ENCODE measurements at regions not wholly inside any gene's neighbourhood (a gene's known extent, or its start where the extent isn't known, plus 50 kb on each side); places are given as distances from the start of the nearest gene placed in this dataset.

DNA sequence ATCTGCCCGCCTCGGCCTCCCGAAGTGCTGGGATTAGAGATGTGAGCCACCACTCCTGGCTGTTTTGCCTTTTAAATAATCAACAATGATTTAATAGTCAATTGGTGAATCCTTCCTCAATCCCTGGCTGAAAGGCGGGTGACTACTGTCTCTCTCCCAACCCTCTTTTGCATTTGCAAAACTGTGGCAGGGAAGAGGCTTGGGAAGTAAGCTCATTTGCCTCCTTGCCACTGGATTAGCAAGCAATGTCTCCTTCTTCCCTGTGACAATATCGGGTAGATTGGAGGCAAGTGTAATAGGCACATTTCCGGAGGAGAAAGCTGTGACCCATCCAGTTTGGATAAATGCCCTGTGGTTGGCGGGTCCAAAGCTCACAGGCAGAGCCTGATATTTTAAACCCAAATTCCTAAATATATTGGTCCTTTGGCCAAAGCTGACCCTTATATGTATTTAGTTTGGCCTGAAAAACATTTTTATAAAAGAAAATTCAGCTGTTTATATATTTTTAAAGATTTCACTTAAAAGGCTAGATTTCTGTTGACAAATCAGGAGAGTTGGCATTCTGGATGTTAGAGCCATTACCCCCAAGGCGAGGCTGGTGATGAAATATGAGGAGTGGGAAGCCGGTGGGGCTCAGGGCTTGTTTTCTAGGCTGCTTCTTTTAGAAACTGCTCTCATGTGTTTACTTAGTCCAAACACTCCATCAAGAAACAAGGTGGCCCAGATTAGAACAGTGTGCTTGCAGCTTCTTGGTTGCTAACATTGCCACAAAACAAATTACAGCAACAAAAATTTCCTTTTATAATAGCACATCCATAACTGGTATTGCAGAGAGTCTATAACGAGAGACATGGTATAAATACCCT lies 646.9 kb upstream of the TMEM132C start:
- Histone ChIP-seq H3K36me3 (ENCODE audit: control insufficient read depth in 2 of 2, extremely low read depth in 1 of 2, insufficient read depth in 2 of 2, low read length in 2 of 2) (no peaks in the 10 kb centered on the region), H3K9me1 (replicated peaks; ENCODE audit: control insufficient read depth, extremely low read depth, insufficient read depth, low read length) (no peaks in the 10 kb centered on the region), H3K4me3 (replicated peaks in 1 of 3; ENCODE audit: insufficient read depth in 1 of 3, low read depth in 1 of 3, low read length in 3 of 3) (no peak overlapping the region), H3K79me2 (ENCODE audit: control insufficient read depth, insufficient read depth, low read length) (no peaks in the 10 kb centered on the region), H3K27me3 (ENCODE audit: control insufficient read depth in 2 of 2, insufficient read depth in 2 of 2, low read length in 2 of 2) (no peaks in the 10 kb centered on the region), H3K27ac (ENCODE audit: insufficient read depth, low read depth, low read length) (no peak overlapping the region), H4K20me1 (replicated peaks; ENCODE audit: control insufficient read depth, extremely low read depth, insufficient read depth, low read length) (no peaks in the 10 kb centered on the region), H3K4me1 (ENCODE audit: control insufficient read depth, extremely low read depth, insufficient read depth, low read length) (no peaks in the 10 kb centered on the region), H3K9ac (replicated peaks; ENCODE audit: extremely low read depth, insufficient read depth, low read length) (no peak overlapping the region), H3K9me3 (replicated peaks; ENCODE audit: control insufficient read depth, insufficient read depth, low read length) (peaks cover 3% of the 10 kb centered on the region), H2AFZ (ENCODE audit: low read depth, low read length) (no peak overlapping the region), H3K4me2 (ENCODE audit: insufficient read depth, low read length) (no peak overlapping the region)
- DNase-seq (ENCODE audit: low read depth, low spot score) (no peak), FAIRE-seq (no peak)
- POLR2A ChIA-PET = no interaction called here
- dilution Hi-C loops (cut with MboI; ENCODE audit: extremely low pct_ligation_motif_present, low sequenced_read_pairs) (no loop called here), intact Hi-C loops (cut with micrococcal nuclease) (no loop called here)
- BruUV-seq (replicated peaks) = no TSS peak
- CTCF ChIA-PET = no interaction called here
- no peak for TF ChIP-seq EZH2 (IDR thresholded peaks at IDR 0.05; ENCODE audit: borderline replicate concordance, low read depth, low read length, severe bottlenecking)
- TF ChIP-seq JUN (IDR thresholded peaks at IDR 0.05; ENCODE audit: borderline replicate concordance, insufficient read depth, insufficient read length, low read depth) = no peak
- TF ChIP-seq FOS (IDR thresholded peaks at IDR 0.05; ENCODE audit: borderline replicate concordance, insufficient read depth, low read length) = no peak
- no peak for TF ChIP-seq MYC (IDR thresholded peaks at IDR 0.05; ENCODE audit: low read depth, low read length)
- TF ChIP-seq MAX (IDR thresholded peaks at IDR 0.05; ENCODE audit: insufficient read depth, insufficient read length) = no peak
- TF ChIP-seq, protein P1, sequence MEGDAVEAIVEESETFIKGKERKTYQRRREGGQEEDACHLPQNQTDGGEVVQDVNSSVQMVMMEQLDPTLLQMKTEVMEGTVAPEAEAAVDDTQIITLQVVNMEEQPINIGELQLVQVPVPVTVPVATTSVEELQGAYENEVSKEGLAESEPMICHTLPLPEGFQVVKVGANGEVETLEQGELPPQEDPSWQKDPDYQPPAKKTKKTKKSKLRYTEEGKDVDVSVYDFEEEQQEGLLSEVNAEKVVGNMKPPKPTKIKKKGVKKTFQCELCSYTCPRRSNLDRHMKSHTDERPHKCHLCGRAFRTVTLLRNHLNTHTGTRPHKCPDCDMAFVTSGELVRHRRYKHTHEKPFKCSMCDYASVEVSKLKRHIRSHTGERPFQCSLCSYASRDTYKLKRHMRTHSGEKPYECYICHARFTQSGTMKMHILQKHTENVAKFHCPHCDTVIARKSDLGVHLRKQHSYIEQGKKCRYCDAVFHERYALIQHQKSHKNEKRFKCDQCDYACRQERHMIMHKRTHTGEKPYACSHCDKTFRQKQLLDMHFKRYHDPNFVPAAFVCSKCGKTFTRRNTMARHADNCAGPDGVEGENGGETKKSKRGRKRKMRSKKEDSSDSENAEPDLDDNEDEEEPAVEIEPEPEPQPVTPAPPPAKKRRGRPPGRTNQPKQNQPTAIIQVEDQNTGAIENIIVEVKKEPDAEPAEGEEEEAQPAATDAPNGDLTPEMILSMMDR (IDR thresholded peaks at IDR 0.05; ENCODE audit: extremely low read depth in 1 of 2, insufficient read depth in 1 of 2, low read depth in 1 of 2, low read length in 2 of 2) = no peak

Measured in endothelial cell of umbilical vein (primary cell).